ENCODE measurements at regions not wholly inside any gene's neighbourhood (a gene's known extent, or its start where the extent isn't known, plus 50 kb on each side); places are given as distances from the start of the nearest gene placed in this dataset.
"Not testable (repeated sequence)": the region's sequence is repeated elsewhere in the genome, so short reads cannot be mapped to it uniquely, and the experiment has no call there.

GRCh38 chr17:22496450-22496849 lies 804.1 kb downstream of the KCNJ18 start:
- no peak for DNase-seq (ENCODE audit: low spot score)

- no peak for DNase-seq (ENCODE audit: low spot score)
Measured at GRCh38 chr17:22503322-22503899, 811.1 kb downstream of the KCNJ18 start.

GRCh38 chr17:22505660-22506059 lies 813.3 kb downstream of the KCNJ18 start:
- no peak for DNase-seq (ENCODE audit: low spot score)

- no peak for DNase-seq (ENCODE audit: low spot score)
Measured at GRCh38 chr17:22506231-22506630, 813.9 kb downstream of the KCNJ18 start.

GRCh38 chr17:22506861-22507260 lies 814.5 kb downstream of the KCNJ18 start:
- DNase-seq (ENCODE audit: low spot score) = no peak

GRCh38 chr17:22507823-22508222 lies 815.5 kb downstream of the KCNJ18 start:
- no peak for DNase-seq (ENCODE audit: low spot score)

- no peak for DNase-seq (ENCODE audit: low spot score)
Measured at GRCh38 chr17:22510504-22510903, 818.2 kb downstream of the KCNJ18 start.

- no peak for DNase-seq (ENCODE audit: low spot score)
Measured at GRCh38 chr17:22511431-22511830, 819.1 kb downstream of the KCNJ18 start.

GRCh38 chr17:22512057-22512456 lies 819.7 kb downstream of the KCNJ18 start:
- no peak for DNase-seq (ENCODE audit: low spot score)

- DNase-seq (ENCODE audit: low spot score) = no peak
Measured at GRCh38 chr17:22512506-22512905, 820.2 kb downstream of the KCNJ18 start.

- DNase-seq (ENCODE audit: low spot score) = no peak
Measured at GRCh38 chr17:22512997-22513538, 820.7 kb downstream of the KCNJ18 start.

- DNase-seq (ENCODE audit: low spot score) = no peak
Measured at GRCh38 chr17:22514315-22514714, 822.0 kb downstream of the KCNJ18 start.

- DNase-seq (ENCODE audit: low spot score) = no peak
Measured at GRCh38 chr17:22514767-22515320, 822.5 kb downstream of the KCNJ18 start.

GRCh38 chr17:22515599-22515998 lies 823.3 kb downstream of the KCNJ18 start:
- no peak for DNase-seq (ENCODE audit: low spot score)

- DNase-seq (ENCODE audit: low spot score) = no peak
Measured at GRCh38 chr17:22516861-22517636, 824.7 kb downstream of the KCNJ18 start.

- no peak for DNase-seq (ENCODE audit: low spot score)
Measured at GRCh38 chr17:22517716-22518115, 825.4 kb downstream of the KCNJ18 start.

GRCh38 chr17:22518185-22518584 lies 825.9 kb downstream of the KCNJ18 start:
- DNase-seq (ENCODE audit: low spot score) = no peak

- DNase-seq (ENCODE audit: low spot score) = not testable (repeated sequence)
Measured at GRCh38 chr17:22548873-22549272, 856.5 kb downstream of the KCNJ18 start.

- not testable (repeated sequence) for DNase-seq (ENCODE audit: low spot score)
Measured at GRCh38 chr17:22551695-22552415, 859.5 kb downstream of the KCNJ18 start.

- no peak for DNase-seq (ENCODE audit: low spot score)
Measured at GRCh38 chr17:22569459-22570143, 877.3 kb downstream of the KCNJ18 start.

GRCh38 chr17:22570144-22570845 lies 878.0 kb downstream of the KCNJ18 start:
- no peak for DNase-seq (ENCODE audit: low spot score)
